Trophoblast cell (in vitro differentiated cells and primary cell): ENCODE measurements at regions not wholly inside any gene's neighbourhood (a gene's known extent, or its start where the extent isn't known, plus 50 kb on each side); places are given as distances from the start of the nearest gene placed in this dataset.

Experiments used
- DNase-seq, 2 donors: peaks; one replicate each; pipeline ENCODE4 v3.0.0-alpha.2; 2016
- H2AFZ ChIP-seq: 2 replicates; pipeline ENCODE4 v1.6.1; 2013; ENCODE audit warnings: low read length, moderate library complexity, mild to moderate bottlenecking; ENCODE audit not compliant: insufficient read depth, poor library complexity
- H2AK5ac ChIP-seq: 2 replicates; pipeline ENCODE4 v1.6.1; 2013; ENCODE audit warnings: mild to moderate bottlenecking, low read length
- H2BK120ac ChIP-seq: 2 replicates; pipeline ENCODE4 v1.6.1; 2013; ENCODE audit warnings: low read length, mild to moderate bottlenecking, moderate library complexity; ENCODE audit not compliant: insufficient read depth, poor library complexity
- H2BK12ac ChIP-seq: 2 replicates; pipeline ENCODE4 v1.6.1; 2013; ENCODE audit warnings: mild to moderate bottlenecking, low read length, moderate library complexity
- H2BK5ac ChIP-seq: 2 replicates; pipeline ENCODE4 v1.6.1; 2013; ENCODE audit warnings: low read length, low read depth, moderate library complexity, mild to moderate bottlenecking; ENCODE audit not compliant: poor library complexity
- H3K14ac ChIP-seq: 2 replicates; pipeline ENCODE4 v1.6.1; 2013; ENCODE audit warnings: mild to moderate bottlenecking, low read length
- H3K18ac ChIP-seq: 2 replicates; pipeline ENCODE4 v1.6.1; 2013; ENCODE audit warnings: mild to moderate bottlenecking, low read length
- H3K23ac ChIP-seq: 2 replicates; pipeline ENCODE4 v1.6.1; 2013; ENCODE audit warnings: low read length
- H3K27ac ChIP-seq: 2 replicates; pipeline ENCODE4 v1.5.1; 2013; ENCODE audit warnings: low read depth, mild to moderate bottlenecking, inconsistent platforms, low read length, moderate library complexity
- H3K27me3 ChIP-seq: 2 replicates; pipeline ENCODE4 v1.6.1; 2013; ENCODE audit warnings: inconsistent platforms, mild to moderate bottlenecking, low read length, moderate library complexity; ENCODE audit not compliant: insufficient read depth
- H3K36me3 ChIP-seq, 2 experiments: 1 replicate in 1 of 2; 2 replicates in 1 of 2; pipeline ENCODE4 v1.6.1; 2013; ENCODE audit warnings: low read length in 2 of 2, mild to moderate bottlenecking in 2 of 2, moderate library complexity in 1 of 2; ENCODE audit not compliant: insufficient read depth in 2 of 2, control insufficient read depth in 1 of 2
- H3K4ac ChIP-seq: 2 replicates; pipeline ENCODE4 v1.6.1; 2013; ENCODE audit warnings: low read depth, mild to moderate bottlenecking, low read length, moderate library complexity
- H3K4me1 ChIP-seq, 2 experiments: 1 replicate in 1 of 2; 2 replicates in 1 of 2; pipeline ENCODE4 v1.6.1; 2013; ENCODE audit warnings: low read length in 2 of 2, mild to moderate bottlenecking in 2 of 2, moderate library complexity in 1 of 2; ENCODE audit not compliant: insufficient read depth in 2 of 2, control insufficient read depth in 1 of 2
- H3K4me2 ChIP-seq: 2 replicates; pipeline ENCODE4 v1.6.1; 2013; ENCODE audit warnings: inconsistent platforms, mild to moderate bottlenecking, low read length, moderate library complexity
- H3K4me3 ChIP-seq: 2 replicates; pipeline ENCODE4 v1.5.1; 2013; ENCODE audit warnings: mild to moderate bottlenecking, low read depth, low read length, inconsistent platforms
- H3K79me1 ChIP-seq: one replicate; pipeline ENCODE4 v1.6.1; 2013; ENCODE audit warnings: low read length
- H3K79me2 ChIP-seq: 2 replicates; pipeline ENCODE4 v1.6.1; 2013; ENCODE audit warnings: low read length, mild to moderate bottlenecking; ENCODE audit not compliant: control insufficient read depth, insufficient read depth, poor library complexity
- H3K9ac ChIP-seq: 2 replicates; pipeline ENCODE4 v1.6.1; 2013; ENCODE audit warnings: mild to moderate bottlenecking, low read length
- H3K9me3 ChIP-seq: 2 replicates; pipeline ENCODE4 v1.6.1; 2013; ENCODE audit warnings: low read depth, mild to moderate bottlenecking, control low read depth, inconsistent platforms, low read length; ENCODE audit not compliant: insufficient read depth
- H4K12ac ChIP-seq: 2 replicates; pipeline ENCODE4 v1.6.1; 2013; ENCODE audit warnings: low read depth, mild to moderate bottlenecking, low read length, moderate library complexity
- H4K8ac ChIP-seq: 2 replicates; pipeline ENCODE4 v1.6.1; 2013; ENCODE audit warnings: low read depth, mild to moderate bottlenecking, low read length, moderate library complexity
- H4K91ac ChIP-seq: one replicate; pipeline ENCODE4 v1.6.1; 2013; ENCODE audit warnings: low read depth, mild to moderate bottlenecking, low read length, moderate library complexity
- WGBS: extraction: QIAGEN DNeasy Blood & Tissue Kit; methylation state at CpG from one replicate; pipeline ENCODE4 v1.1.7; 2013; ENCODE audit warnings: missing lambda C conversion rate; ENCODE audit not compliant: insufficient read length, insufficient coverage; ENCODE audit errors: extremely low coverage; 5-methylcytosine and 5-hydroxymethylcytosine counted together

DNA sequence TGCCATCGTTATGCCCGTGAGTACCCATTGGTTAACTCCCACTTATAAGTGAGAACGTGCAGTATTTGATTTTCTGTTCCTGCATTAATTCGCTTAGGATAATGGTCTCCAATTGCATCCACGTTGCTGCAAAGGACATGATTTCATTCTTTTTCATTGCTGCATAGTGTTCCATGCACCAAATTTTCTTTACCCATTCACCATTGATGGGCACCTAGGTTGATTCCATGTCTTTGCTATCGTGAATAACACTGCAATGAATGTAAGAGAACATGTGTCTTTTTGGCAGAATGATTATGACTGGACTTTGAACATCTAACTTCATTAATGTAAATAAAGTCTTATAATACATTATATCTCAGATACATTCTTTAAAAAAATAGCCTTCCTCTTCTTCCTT lies 169.6 kb upstream of the CDIN1 start:
- no peak overlapping the region for H2BK120ac ChIP-seq
- H3K4ac ChIP-seq = no peak overlapping the region
- no peak overlapping the region for H3K4me2 ChIP-seq
- H4K8ac ChIP-seq = no peak overlapping the region
- H2AK5ac ChIP-seq = no peak overlapping the region
- no peaks in the 10 kb centered on the region for H3K79me2 ChIP-seq
- H4K12ac ChIP-seq = no peak overlapping the region
- no peak overlapping the region for H3K23ac ChIP-seq
- no peak overlapping the region for H2AFZ ChIP-seq
- no CpG with 5 or more reads among the region's 6 CpGs for WGBS
- no peaks in the 10 kb centered on the region for H3K9me3 ChIP-seq
- H3K36me3 ChIP-seq = no peaks in the 10 kb centered on the region
- H2BK5ac ChIP-seq = no peak overlapping the region
- peaks cover 3 to 4% of the 10 kb centered on the region in 2 experiments for H3K4me1 ChIP-seq
- no peak for DNase-seq
- H3K9ac ChIP-seq = no peak overlapping the region
- H3K27me3 ChIP-seq = no peaks in the 10 kb centered on the region
- no peak overlapping the region for H3K27ac ChIP-seq
- H3K14ac ChIP-seq = no peak overlapping the region
- H4K91ac ChIP-seq = no peak overlapping the region
- H3K79me1 ChIP-seq = no peaks in the 10 kb centered on the region
- H3K4me3 ChIP-seq = no peak overlapping the region
- no peak overlapping the region for H2BK12ac ChIP-seq
- H3K18ac ChIP-seq = no peak overlapping the region

DNA sequence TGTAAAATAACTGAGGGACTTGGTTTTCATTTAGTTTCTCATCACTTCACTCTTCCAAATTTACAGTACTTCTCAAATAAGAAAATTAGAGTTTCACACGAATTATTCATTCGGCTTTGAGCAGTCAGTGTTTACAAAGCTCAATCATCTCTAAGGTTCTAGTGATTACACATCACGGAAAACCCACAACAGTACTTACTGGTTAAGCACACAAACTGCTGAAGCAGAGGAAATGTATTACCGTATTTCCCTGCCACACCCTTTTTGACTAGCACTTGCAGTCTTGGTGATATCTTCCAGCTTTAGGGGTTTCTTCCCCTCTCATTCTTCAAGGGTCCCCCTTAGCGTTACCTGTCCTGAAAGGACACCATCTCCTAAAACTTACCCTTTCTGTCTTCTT lies 164.8 kb upstream of the CDIN1 start:
- Histone ChIP-seq H2AFZ (no peak overlapping the region), H2BK5ac (no peak overlapping the region), H3K79me2 (no peaks in the 10 kb centered on the region), H3K79me1 (no peaks in the 10 kb centered on the region), H3K27me3 (no peaks in the 10 kb centered on the region), H4K91ac (no peak overlapping the region), H3K18ac (no peak overlapping the region), H3K4me1 (peaks cover 2% of the 10 kb centered on the region in 2 experiments), H3K14ac (no peak overlapping the region), H2BK12ac (no peak overlapping the region), H3K27ac (no peak overlapping the region), H3K9me3 (no peaks in the 10 kb centered on the region), H2BK120ac (no peak overlapping the region), H4K12ac (no peak overlapping the region), H3K4ac (no peak overlapping the region), H4K8ac (no peak overlapping the region), H3K23ac (no peak overlapping the region), H2AK5ac (no peak overlapping the region), H3K9ac (no peak overlapping the region), H3K36me3 (no peaks in the 10 kb centered on the region), H3K4me3 (no peak overlapping the region), H3K4me2 (no peak overlapping the region)
- no peak for DNase-seq
- WGBS = no CpG with 5 or more reads among the region's 5 CpGs

DNA sequence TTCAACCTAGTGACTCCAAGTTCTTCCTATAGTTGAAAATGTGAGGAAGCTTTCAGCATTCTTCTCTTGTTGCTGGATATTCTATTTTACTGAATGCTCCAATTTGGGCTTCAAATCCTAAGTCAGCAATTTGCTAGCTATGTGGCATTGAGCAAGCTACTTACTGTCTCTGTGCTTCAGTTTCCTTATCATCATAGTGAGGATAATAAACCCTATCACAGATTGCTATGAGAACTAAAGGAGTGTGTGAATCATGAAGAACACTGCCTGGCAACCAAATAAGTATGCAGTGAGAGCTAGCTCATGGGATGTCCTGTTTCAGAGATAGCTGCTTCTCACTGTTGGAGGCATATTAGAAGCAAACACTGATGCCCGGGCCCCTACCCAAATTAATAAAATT lies 163.8 kb upstream of the CDIN1 start:
- Histone ChIP-seq H3K27me3 (no peaks in the 10 kb centered on the region), H4K12ac (no peak overlapping the region), H2BK12ac (no peak overlapping the region), H3K79me2 (no peaks in the 10 kb centered on the region), H3K36me3 (no peaks in the 10 kb centered on the region), H3K79me1 (no peaks in the 10 kb centered on the region), H3K18ac (no peak overlapping the region), H4K8ac (no peak overlapping the region), H4K91ac (no peak overlapping the region), H2BK5ac (no peak overlapping the region), H3K9ac (no peak overlapping the region), H3K23ac (no peak overlapping the region), H2AK5ac (no peak overlapping the region), H3K4me2 (no peak overlapping the region), H3K4ac (no peak overlapping the region), H3K27ac (no peak overlapping the region), H2AFZ (no peak overlapping the region), H2BK120ac (no peak overlapping the region), H3K4me3 (no peak overlapping the region), H3K4me1 (peaks cover 2% of the 10 kb centered on the region in 2 experiments), H3K9me3 (no peaks in the 10 kb centered on the region), H3K14ac (no peak overlapping the region)
- no peak for DNase-seq
- WGBS = no CpG with 5 or more reads among the region's 1 CpG

DNA sequence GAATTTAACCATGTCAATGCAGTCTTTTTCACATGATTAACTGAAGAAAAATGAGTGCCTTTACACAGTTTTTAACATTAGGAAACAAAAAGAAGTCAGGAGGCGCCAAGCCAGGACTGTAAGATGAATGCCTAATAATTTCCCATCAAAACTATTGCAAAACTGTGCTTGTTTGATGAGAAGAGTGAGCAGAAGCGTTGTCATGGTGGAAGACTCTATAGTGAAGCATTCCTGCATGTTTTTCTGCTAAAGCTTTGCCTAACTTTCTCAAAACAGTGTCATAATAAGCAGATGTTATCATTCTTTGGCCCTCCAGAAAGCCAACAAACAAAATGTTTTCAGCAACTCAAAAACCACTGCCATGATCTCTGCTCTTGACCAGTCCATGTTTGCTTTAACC lies 156.8 kb upstream of the CDIN1 start:
- Histone ChIP-seq H4K8ac (no peak overlapping the region), H4K91ac (no peak overlapping the region)

More for the DNA sequence above, 156.8 kb upstream of the CDIN1 start:
- H3K14ac ChIP-seq = no peak overlapping the region
- H3K4me1 ChIP-seq = peaks cover 1 to 4% of the 10 kb centered on the region in 2 experiments
- no peak overlapping the region for H3K4me2 ChIP-seq
- H3K36me3 ChIP-seq = no peaks in the 10 kb centered on the region
- no peak overlapping the region for H2AFZ ChIP-seq
- no peak overlapping the region for H3K27ac ChIP-seq
- peaks cover 2% of the 10 kb centered on the region for H3K79me1 ChIP-seq
- no peak overlapping the region for H3K4me3 ChIP-seq
- H4K12ac ChIP-seq = no peak overlapping the region
- H3K27me3 ChIP-seq = no peaks in the 10 kb centered on the region
- no peak for DNase-seq
- H3K23ac ChIP-seq = no peak overlapping the region
- no peak overlapping the region for H3K18ac ChIP-seq
- no peak overlapping the region for H2BK5ac ChIP-seq
- no peak overlapping the region for H2BK120ac ChIP-seq
- no peak overlapping the region for H2BK12ac ChIP-seq
- no peak overlapping the region for H2AK5ac ChIP-seq
- H3K9ac ChIP-seq = no peak overlapping the region
- no peaks in the 10 kb centered on the region for H3K79me2 ChIP-seq
- H3K9me3 ChIP-seq = no peaks in the 10 kb centered on the region
- WGBS = no CpG with 5 or more reads among the region's 2 CpGs
- no peak overlapping the region for H3K4ac ChIP-seq
